Esophagus muscularis mucosa (tissue), 4 donors: ENCODE measurements at regions not wholly inside any gene's neighbourhood (a gene's known extent, or its start where the extent isn't known, plus 50 kb on each side); places are given as distances from the start of the nearest gene placed in this dataset.

Experiments used
- DNase-seq: peaks from one replicate; pipeline ENCODE4 v3.0.0-alpha.2; 2017; ENCODE audit errors: extremely low spot score
- H3K27ac ChIP-seq, 4 donors: fragments of 200-600 bp; sonication (generic); replicated peaks in 1 of 4; 1 replicate in 3 of 4; 2 replicates in 1 of 4; pipeline ENCODE4 v1.5.1; 2016 to 2019; ENCODE audit warnings: mild to moderate bottlenecking in 1 of 4
- H3K27me3 ChIP-seq, 4 donors: fragments of 200-600 bp; sonication (generic); one replicate each; pipeline versions ENCODE4 v1.5.1 to v1.6.0; 2016 to 2019
- H3K36me3 ChIP-seq, 4 donors: fragments of 200-600 bp; sonication (generic); one replicate each; pipeline ENCODE4 v1.5.1; 2016 to 2019
- H3K4me1 ChIP-seq, 4 donors: fragments of 200-600 bp; sonication (generic); one replicate each; pipeline ENCODE4 v1.5.1; 2016 to 2019
- H3K4me3 ChIP-seq, 4 donors: fragments of 200-600 bp; sonication (generic); 1 replicate in 2 of 4; 2 replicates in 2 of 4; pipeline ENCODE4 v1.5.1; 2016 to 2019; ENCODE audit warnings: mild to moderate bottlenecking in 4 of 4, moderate library complexity in 1 of 4
- H3K9me3 ChIP-seq, 4 donors: fragments of 200-600 bp; sonication (generic); 1 replicate in 3 of 4; 2 replicates in 1 of 4; pipeline ENCODE4 v1.5.1; 2016 to 2019
- CTCF ChIP-seq, 3 experiments: fragments of 200-600 bp in 2 of 3; fragments of 450-650 bp in 1 of 3; sonication (generic) in 2 of 3; IDR thresholded peaks; one replicate each; pipeline ENCODE4 v1.5.1; 2017 to 2019; ENCODE audit warnings: antibody characterized with exemption in 3 of 3, mild to moderate bottlenecking in 2 of 3, moderate library complexity in 1 of 3
- EP300 ChIP-seq: sonication (generic); formaldehyde crosslinking; IDR thresholded peaks from one replicate; pipeline ENCODE4 v1.6.1; 2017; ENCODE audit warnings: antibody characterized with exemption
- POLR2A ChIP-seq: fragments of 450-650 bp; IDR thresholded peaks from one replicate; pipeline ENCODE4 v1.6.1; 2017; ENCODE audit warnings: antibody characterized with exemption, moderate library complexity, mild to moderate bottlenecking, low read depth
- POLR2AphosphoS5 ChIP-seq, 2 donors: sonication (generic); formaldehyde crosslinking; IDR thresholded peaks; one replicate each; pipeline ENCODE4 v1.6.1; 2017; ENCODE audit warnings: antibody characterized with exemption in 2 of 2
- WGBS: methylation state at CpG from one replicate; pipeline ENCODE4 v1.1.5; 2018; 5-methylcytosine and 5-hydroxymethylcytosine counted together
- intact Hi-C: fragments of 100-400 bp; cut with DNase I; formaldehyde crosslinking; loops from one replicate; pipeline ENCODE4 v1.15.1; 2023

GRCh38 chrX:150196285-150196684, 166.8 kb upstream of the MAMLD1 start:
- no peaks in the 10 kb centered on the region for H3K27me3 ChIP-seq
- TF ChIP-seq CTCF (IDR thresholded peaks at IDR 0.05) (no peak), POLR2AphosphoS5 (IDR thresholded peaks at IDR 0.05) (no peak), EP300 (no peak), POLR2A (no peak)
- H3K27ac ChIP-seq = no peak overlapping the region
- WGBS = 80% methylated on average over 2 of the region's 3 CpGs
- H3K36me3 ChIP-seq = no peaks in the 10 kb centered on the region
- H3K9me3 ChIP-seq = no peaks in the 10 kb centered on the region
- H3K4me1 ChIP-seq = peaks cover 0 to 8% (median 0%) of the 10 kb centered on the region in 4 donors
- no peak overlapping the region for H3K4me3 ChIP-seq
- DNase-seq = peak; percentile 24
- intact Hi-C loops = no loop called here

GRCh38 chrX:150197388-150197787, 165.7 kb upstream of the MAMLD1 start:
- H3K36me3 ChIP-seq = no peaks in the 10 kb centered on the region
- peaks cover 0 to 8% (median 0%) of the 10 kb centered on the region in 4 donors for H3K4me1 ChIP-seq
- TF ChIP-seq EP300 (no peak), POLR2AphosphoS5 (IDR thresholded peaks at IDR 0.05) (no peak), CTCF (IDR thresholded peaks at IDR 0.05) (no peak), POLR2A (no peak)
- no peak overlapping the region for H3K4me3 ChIP-seq
- DNase-seq = peak; percentile 10
- 94% methylated on average over 2 of the region's 2 CpGs for WGBS
- H3K27ac ChIP-seq = no peak overlapping the region
- intact Hi-C loops = no loop called here
- H3K27me3 ChIP-seq = no peaks in the 10 kb centered on the region
- no peaks in the 10 kb centered on the region for H3K9me3 ChIP-seq

GRCh38 chrX:150198776-150199175, 164.3 kb upstream of the MAMLD1 start:
- no peak overlapping the region for H3K27ac ChIP-seq
- H3K4me1 ChIP-seq = peaks cover 0 to 8% (median 0%) of the 10 kb centered on the region in 4 donors
- no peak for DNase-seq
- no peak for TF ChIP-seq POLR2A
- TF ChIP-seq CTCF (IDR thresholded peaks at IDR 0.05) = no peak
- no peak for TF ChIP-seq EP300
- TF ChIP-seq POLR2AphosphoS5 (IDR thresholded peaks at IDR 0.05) = no peak
- H3K4me3 ChIP-seq = no peak overlapping the region
- intact Hi-C loops = no loop called here
- no peaks in the 10 kb centered on the region for H3K27me3 ChIP-seq
- 65% methylated on average over 2 of the region's 2 CpGs for WGBS
- H3K9me3 ChIP-seq = no peaks in the 10 kb centered on the region
- no peaks in the 10 kb centered on the region for H3K36me3 ChIP-seq

GRCh38 chrX:150199181-150199580, 163.9 kb upstream of the MAMLD1 start:
- H3K27ac ChIP-seq = no peak overlapping the region
- no peak overlapping the region for H3K4me3 ChIP-seq
- TF ChIP-seq POLR2AphosphoS5 (IDR thresholded peaks at IDR 0.05) (no peak), CTCF (IDR thresholded peaks at IDR 0.05) (no peak), POLR2A (no peak), EP300 (no peak)
- no peaks in the 10 kb centered on the region for H3K27me3 ChIP-seq
- intact Hi-C loops = no loop called here
- DNase-seq = no peak
- H3K4me1 ChIP-seq = peaks cover 0 to 8% (median 0%) of the 10 kb centered on the region in 4 donors
- no peaks in the 10 kb centered on the region for H3K9me3 ChIP-seq
- WGBS = 82% methylated on average over 3 of the region's 5 CpGs
- H3K36me3 ChIP-seq = no peaks in the 10 kb centered on the region

- no peak for TF ChIP-seq EP300
- no peak for TF ChIP-seq POLR2AphosphoS5 (IDR thresholded peaks at IDR 0.05)
- no peak for TF ChIP-seq CTCF (IDR thresholded peaks at IDR 0.05)
- TF ChIP-seq POLR2A = no peak
- Histone ChIP-seq H3K9me3 (no peaks in the 10 kb centered on the region), H3K4me3 (no peak overlapping the region), H3K27ac (no peak overlapping the region), H3K27me3 (no peaks in the 10 kb centered on the region), H3K4me1 (peaks cover 0 to 8% (median 0%) of the 10 kb centered on the region in 4 donors), H3K36me3 (no peaks in the 10 kb centered on the region)
- intact Hi-C loops = no loop called here
- no peak for DNase-seq
- WGBS = 78% methylated on average over 3 of the region's 3 CpGs
Observed at GRCh38 chrX:150199803-150200202, 163.3 kb upstream of the MAMLD1 start.
